H9 (cell line): ENCODE measurements at regions not wholly inside any gene's neighbourhood (a gene's known extent, or its start where the extent isn't known, plus 50 kb on each side); places are given as distances from the start of the nearest gene placed in this dataset.

ENCODE experiments used
- DNase-seq: peaks from one replicate; pipeline ENCODE4 v3.0.0-alpha.2; 2017
- H2AFZ ChIP-seq: one replicate; pipeline ENCODE4 v1.6.1; 2013; ENCODE audit warnings: mild to moderate bottlenecking, low read length, control low read depth, moderate library complexity
- H2AK5ac ChIP-seq: 2 replicates; pipeline ENCODE4 v1.6.1; 2013; ENCODE audit warnings: low read length, control low read depth, mixed read lengths; ENCODE audit not compliant: insufficient read length
- H2BK120ac ChIP-seq: one replicate; pipeline ENCODE4 v1.6.1; 2013; ENCODE audit warnings: low read depth, mild to moderate bottlenecking, low read length, control low read depth, inconsistent platforms; ENCODE audit not compliant: poor library complexity, severe bottlenecking
- H2BK12ac ChIP-seq: 2 replicates; pipeline ENCODE4 v1.6.1; 2013; ENCODE audit warnings: low read length, control low read depth, mixed read lengths, low read depth; ENCODE audit not compliant: insufficient read length
- H2BK15ac ChIP-seq: 2 replicates; pipeline ENCODE4 v1.6.1; 2013; ENCODE audit warnings: low read depth, low read length, control low read depth
- H2BK20ac ChIP-seq: one replicate; pipeline ENCODE4 v1.6.1; 2013; ENCODE audit warnings: low read depth, mild to moderate bottlenecking, low read length, control low read depth, inconsistent platforms; ENCODE audit not compliant: poor library complexity, severe bottlenecking
- H2BK5ac ChIP-seq: 2 replicates; pipeline ENCODE4 v1.6.1; 2013; ENCODE audit warnings: low read length, control low read depth, mixed read lengths; ENCODE audit not compliant: insufficient read length
- H3K14ac ChIP-seq: 2 replicates; pipeline ENCODE4 v1.6.1; 2013; ENCODE audit warnings: low read length, control low read depth; ENCODE audit not compliant: insufficient read depth
- H3K18ac ChIP-seq: 2 replicates; pipeline ENCODE4 v1.6.1; 2013; ENCODE audit warnings: low read depth, mild to moderate bottlenecking, mixed read lengths, low read length, control low read depth; ENCODE audit not compliant: insufficient read length
- H3K23ac ChIP-seq: 2 replicates; pipeline ENCODE4 v1.6.1; 2013; ENCODE audit warnings: low read length, control low read depth, mixed read lengths, low read depth; ENCODE audit not compliant: insufficient read length
- H3K23me2 ChIP-seq: 2 replicates; pipeline ENCODE4 v1.6.1; 2013; ENCODE audit warnings: low read depth, mild to moderate bottlenecking, mixed read lengths, low read length, control low read depth; ENCODE audit not compliant: insufficient read length, poor library complexity, severe bottlenecking
- H3K27ac ChIP-seq: 2 replicates; pipeline ENCODE4 v1.5.1; 2013; ENCODE audit warnings: low read length, control low read depth, mixed read lengths, low read depth; ENCODE audit not compliant: insufficient read length
- H3K27me3 ChIP-seq: 2 replicates; pipeline ENCODE4 v1.6.1; 2013; ENCODE audit warnings: low read length, control low read depth, inconsistent platforms; ENCODE audit not compliant: insufficient read depth
- H3K4ac ChIP-seq: 2 replicates; pipeline ENCODE4 v1.6.1; 2013; ENCODE audit warnings: low read depth, mild to moderate bottlenecking, control low read depth, inconsistent platforms, low read length, moderate library complexity
- H3K4me1 ChIP-seq: 2 replicates; pipeline ENCODE4 v1.6.1; 2013; ENCODE audit warnings: low read length, control low read depth, inconsistent platforms; ENCODE audit not compliant: insufficient read depth
- H3K4me2 ChIP-seq: 2 replicates; pipeline ENCODE4 v1.6.1; 2013; ENCODE audit warnings: low read length, control low read depth, mixed read lengths; ENCODE audit not compliant: insufficient read length, insufficient read depth
- H3K56ac ChIP-seq: 2 replicates; pipeline ENCODE4 v1.6.1; 2013; ENCODE audit warnings: low read depth, mild to moderate bottlenecking, mixed read lengths, low read length, control low read depth; ENCODE audit not compliant: insufficient read length
- H3K79me1 ChIP-seq: 2 replicates; pipeline ENCODE4 v1.6.1; 2013; ENCODE audit warnings: low read depth, mild to moderate bottlenecking, moderate library complexity, low read length, control low read depth, inconsistent platforms; ENCODE audit not compliant: insufficient read depth, poor library complexity, severe bottlenecking
- H3K79me2 ChIP-seq: 2 replicates; pipeline ENCODE4 v1.6.1; 2013; ENCODE audit warnings: low read length, control low read depth, inconsistent platforms; ENCODE audit not compliant: insufficient read depth
- H3K9ac ChIP-seq: 2 replicates; pipeline ENCODE4 v1.6.1; 2013; ENCODE audit warnings: low read length, control low read depth, mixed read lengths; ENCODE audit not compliant: insufficient read length; ENCODE audit errors: extremely low read depth
- H3K9me3 ChIP-seq: one replicate; pipeline ENCODE4 v1.6.1; 2013; ENCODE audit warnings: low read depth, low read length, inconsistent platforms; ENCODE audit not compliant: control insufficient read depth
- H3T11ph ChIP-seq: one replicate; pipeline ENCODE4 v1.6.1; 2013; ENCODE audit warnings: mild to moderate bottlenecking, low read length, control low read depth, inconsistent platforms
- H4K20me1 ChIP-seq: one replicate; pipeline ENCODE4 v1.6.1; 2013; ENCODE audit not compliant: control insufficient read depth, insufficient read length, insufficient read depth
- H4K5ac ChIP-seq: 2 replicates; pipeline ENCODE4 v1.6.1; 2013; ENCODE audit warnings: low read depth, mild to moderate bottlenecking, mixed read lengths, low read length, control low read depth; ENCODE audit not compliant: insufficient read length
- H4K8ac ChIP-seq: replicated peaks from 2 replicates; pipeline ENCODE4 v1.6.1; 2013; ENCODE audit warnings: low read length, control low read depth, mixed read lengths, low read depth; ENCODE audit not compliant: insufficient read length
- H4K91ac ChIP-seq: 2 replicates; pipeline ENCODE4 v1.6.1; 2013; ENCODE audit warnings: low read depth, mild to moderate bottlenecking, moderate library complexity, mixed read lengths, low read length, control low read depth; ENCODE audit not compliant: insufficient read length
- H3K27ac Mint-ChIP-seq, 3 experiments: 2 replicates in 2 of 3; 3 replicates in 1 of 3; pipeline ENCODE4 v1.8.0; 2020 to 2021; ENCODE audit warnings: mixed read lengths in 3 of 3, mild to moderate bottlenecking in 1 of 3, moderate library complexity in 1 of 3
- H3K27me3 Mint-ChIP-seq: 2 replicates; pipeline ENCODE4 v1.8.0; 2021; ENCODE audit warnings: low read depth, mild to moderate bottlenecking, moderate library complexity, mixed read lengths
- H3K36me3 Mint-ChIP-seq, 3 experiments: 2 replicates in 2 of 3; 3 replicates in 1 of 3; pipeline ENCODE4 v1.8.0; 2020 to 2021; ENCODE audit warnings: low read depth in 3 of 3, mixed read lengths in 3 of 3; ENCODE audit not compliant: insufficient read depth in 1 of 3
- H3K4me1 Mint-ChIP-seq, 2 experiments: 2 replicates each; pipeline ENCODE4 v1.8.0; 2020; ENCODE audit warnings: mixed read lengths in 2 of 2
- H3K4me3 Mint-ChIP-seq, 2 experiments: 2 replicates in 1 of 2; 3 replicates in 1 of 2; pipeline ENCODE4 v1.8.0; 2020 to 2021; ENCODE audit warnings: mild to moderate bottlenecking in 2 of 2, mixed read lengths in 2 of 2, moderate library complexity in 1 of 2
- H3K9me3 Mint-ChIP-seq, 2 experiments: 2 replicates in 1 of 2; 3 replicates in 1 of 2; pipeline ENCODE4 v1.8.0; 2020; ENCODE audit warnings: mild to moderate bottlenecking in 2 of 2, mixed read lengths in 2 of 2, moderate library complexity in 1 of 2
- CTCF ChIP-seq: fragments of 200-600 bp; sonication (generic); conservative IDR thresholded peaks from 3 replicates; pipeline ENCODE4 v1.8.0; 2021; ENCODE audit warnings: antibody characterized with exemption, mild to moderate bottlenecking
- WGBS: extraction: QIAGEN DNeasy Blood & Tissue Kit; methylation state at CpG from one replicate; pipeline ENCODE4 v1.1.7; 2013; ENCODE audit warnings: missing lambda C conversion rate, low lambda C conversion rate, mixed read lengths; ENCODE audit not compliant: insufficient read length; ENCODE audit errors: extremely low coverage; 5-methylcytosine and 5-hydroxymethylcytosine counted together

DNA sequence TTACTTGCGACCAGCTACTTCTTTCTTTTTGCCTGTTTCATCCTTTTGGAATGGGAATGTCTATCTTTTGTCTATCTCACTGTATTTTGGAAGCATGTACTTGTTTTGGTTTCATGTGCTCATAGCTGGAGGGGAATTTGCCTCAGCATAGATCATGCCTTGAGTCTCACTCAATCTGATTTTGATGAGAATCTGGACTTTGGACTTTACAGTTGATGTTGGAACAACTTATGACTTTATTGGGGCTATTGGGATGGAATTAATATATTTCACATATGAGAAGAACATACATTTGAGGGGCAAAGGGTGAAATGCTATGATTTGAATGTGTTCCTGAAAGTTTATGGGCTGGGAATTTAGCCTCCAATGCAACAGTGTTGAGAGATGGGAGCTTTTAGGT, 206.2 kb upstream of the DDI1 start:
- Mint-ChIP-seq H3K9me3 (peaks cover 16 to 21% of the 10 kb centered on the region in 2 experiments; a peak in 4 of 5 replicates), H3K4me1 (no peaks in the 10 kb centered on the region), H3K27me3 (no peaks in the 10 kb centered on the region), H3K27ac (no peak overlapping the region), H3K4me3 (no peak overlapping the region), H3K36me3 (peaks cover 0 to 14% (median 5%) of the 10 kb centered on the region in 3 experiments; a peak in 2 of 7 replicates)
- no peak overlapping the region for H2BK15ac ChIP-seq
- no peak overlapping the region for H3K14ac ChIP-seq
- no peak overlapping the region for H2BK20ac ChIP-seq
- H3K4ac ChIP-seq, result no peak overlapping the region
- H4K20me1 ChIP-seq, result no peaks in the 10 kb centered on the region
- no peak overlapping the region for H3K23ac ChIP-seq
- no peak overlapping the region for H2AK5ac ChIP-seq
- H3K9me3 ChIP-seq, result no peaks in the 10 kb centered on the region
- H3K79me2 ChIP-seq, result no peaks in the 10 kb centered on the region
- H4K5ac ChIP-seq, result no peak overlapping the region
- no peak overlapping the region for H3T11ph ChIP-seq
- H2AFZ ChIP-seq, result no peak overlapping the region
- no peaks in the 10 kb centered on the region for H3K79me1 ChIP-seq
- no peak overlapping the region for H3K27ac ChIP-seq
- H3K9ac ChIP-seq, result no peak overlapping the region
- H2BK5ac ChIP-seq, result no peak overlapping the region
- no peak for DNase-seq
- no CpG with 5 or more reads among the region's 1 CpG for WGBS
- no peak overlapping the region for H3K18ac ChIP-seq
- H3K4me2 ChIP-seq, result no peak overlapping the region
- no peak overlapping the region for H4K8ac ChIP-seq
- H3K56ac ChIP-seq, result no peak overlapping the region
- no peak for TF ChIP-seq CTCF
- no peaks in the 10 kb centered on the region for H3K23me2 ChIP-seq
- H3K27me3 ChIP-seq, result no peaks in the 10 kb centered on the region
- no peak overlapping the region for H4K91ac ChIP-seq
- H3K4me1 ChIP-seq, result no peaks in the 10 kb centered on the region
- H2BK12ac ChIP-seq, result no peak overlapping the region
- H2BK120ac ChIP-seq, result no peak overlapping the region
